ENCODE measurements at regions not wholly inside any gene's neighbourhood (a gene's known extent, or its start where the extent isn't known, plus 50 kb on each side); places are given as distances from the start of the nearest gene placed in this dataset.

DNA sequence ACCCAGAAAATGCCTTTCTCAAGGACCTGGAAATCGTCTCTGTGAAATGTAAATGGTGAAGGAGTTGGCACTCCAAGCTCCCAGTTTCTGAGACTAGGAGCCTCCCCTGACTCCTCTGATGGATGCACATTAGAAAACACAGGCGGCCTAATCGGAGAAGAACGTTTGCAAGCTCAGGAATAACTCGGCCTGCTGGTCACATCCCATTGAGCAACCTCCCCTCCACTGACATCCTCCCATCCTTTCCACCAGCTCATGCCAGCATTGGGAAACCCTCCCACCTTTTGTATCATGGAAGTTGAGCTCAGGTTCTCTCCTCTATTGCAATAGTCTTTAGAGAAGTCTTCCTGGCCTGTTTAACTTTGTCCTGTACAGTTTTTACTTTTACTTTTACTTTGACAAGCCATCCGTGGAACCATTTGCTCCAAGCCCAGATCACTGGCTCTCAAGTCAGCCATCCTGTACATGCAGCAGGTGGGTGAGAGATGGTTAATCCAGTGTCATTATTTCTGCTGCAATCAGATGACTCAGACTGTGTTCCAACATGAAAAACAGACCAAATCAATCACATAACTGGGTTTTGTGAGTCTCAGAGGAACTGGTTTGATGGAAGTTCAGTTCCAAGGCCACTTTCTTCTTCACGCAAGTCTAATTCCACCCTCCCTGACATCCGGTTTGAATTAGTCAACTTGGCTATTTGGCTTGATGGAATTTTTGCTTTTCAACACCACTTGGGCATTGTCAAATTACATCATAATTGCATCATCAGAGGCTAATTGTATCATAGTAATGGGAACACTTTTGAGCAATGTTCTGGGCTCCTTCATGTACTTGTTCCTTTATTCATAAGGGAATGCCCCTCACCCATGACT is 619.4 kb upstream of the CDH4 start:
- DNase-seq (peak in 4 of 5 donors; percentile 49 to 80 (median 64)), FAIRE-seq (no peak)
- Histone ChIP-seq H3K9me3 (ENCODE audit: control insufficient read depth in 2 of 3, insufficient read depth in 1 of 3, low read length in 3 of 3) (no peaks in the 10 kb centered on the region), H3K4me1 (ENCODE audit: control insufficient read depth in 2 of 3, insufficient read depth in 2 of 3, low read depth in 1 of 3, low read length in 3 of 3) (no peaks in the 10 kb centered on the region), H3K36me3 (ENCODE audit: control insufficient read depth in 2 of 3, insufficient read depth in 3 of 3, low read length in 3 of 3) (no peaks in the 10 kb centered on the region), H3K27ac (ENCODE audit: low read depth in 2 of 2, low read length in 2 of 2) (no peak overlapping the region), H3K9ac (ENCODE audit: low read length in 3 of 3) (no peak overlapping the region), H3K27me3 (ENCODE audit: control insufficient read depth, insufficient read depth, low read length) (no peaks in the 10 kb centered on the region), H3K4me3 (ENCODE audit: low read length in 3 of 3) (no peak overlapping the region)
- intact Hi-C loops (cut with DNase I): no loop called here
- TF ChIP-seq, protein P1, sequence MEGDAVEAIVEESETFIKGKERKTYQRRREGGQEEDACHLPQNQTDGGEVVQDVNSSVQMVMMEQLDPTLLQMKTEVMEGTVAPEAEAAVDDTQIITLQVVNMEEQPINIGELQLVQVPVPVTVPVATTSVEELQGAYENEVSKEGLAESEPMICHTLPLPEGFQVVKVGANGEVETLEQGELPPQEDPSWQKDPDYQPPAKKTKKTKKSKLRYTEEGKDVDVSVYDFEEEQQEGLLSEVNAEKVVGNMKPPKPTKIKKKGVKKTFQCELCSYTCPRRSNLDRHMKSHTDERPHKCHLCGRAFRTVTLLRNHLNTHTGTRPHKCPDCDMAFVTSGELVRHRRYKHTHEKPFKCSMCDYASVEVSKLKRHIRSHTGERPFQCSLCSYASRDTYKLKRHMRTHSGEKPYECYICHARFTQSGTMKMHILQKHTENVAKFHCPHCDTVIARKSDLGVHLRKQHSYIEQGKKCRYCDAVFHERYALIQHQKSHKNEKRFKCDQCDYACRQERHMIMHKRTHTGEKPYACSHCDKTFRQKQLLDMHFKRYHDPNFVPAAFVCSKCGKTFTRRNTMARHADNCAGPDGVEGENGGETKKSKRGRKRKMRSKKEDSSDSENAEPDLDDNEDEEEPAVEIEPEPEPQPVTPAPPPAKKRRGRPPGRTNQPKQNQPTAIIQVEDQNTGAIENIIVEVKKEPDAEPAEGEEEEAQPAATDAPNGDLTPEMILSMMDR (IDR thresholded peaks at IDR 0.05; ENCODE audit: borderline replicate concordance, extremely low read depth, insufficient read depth): no peak

DNA sequence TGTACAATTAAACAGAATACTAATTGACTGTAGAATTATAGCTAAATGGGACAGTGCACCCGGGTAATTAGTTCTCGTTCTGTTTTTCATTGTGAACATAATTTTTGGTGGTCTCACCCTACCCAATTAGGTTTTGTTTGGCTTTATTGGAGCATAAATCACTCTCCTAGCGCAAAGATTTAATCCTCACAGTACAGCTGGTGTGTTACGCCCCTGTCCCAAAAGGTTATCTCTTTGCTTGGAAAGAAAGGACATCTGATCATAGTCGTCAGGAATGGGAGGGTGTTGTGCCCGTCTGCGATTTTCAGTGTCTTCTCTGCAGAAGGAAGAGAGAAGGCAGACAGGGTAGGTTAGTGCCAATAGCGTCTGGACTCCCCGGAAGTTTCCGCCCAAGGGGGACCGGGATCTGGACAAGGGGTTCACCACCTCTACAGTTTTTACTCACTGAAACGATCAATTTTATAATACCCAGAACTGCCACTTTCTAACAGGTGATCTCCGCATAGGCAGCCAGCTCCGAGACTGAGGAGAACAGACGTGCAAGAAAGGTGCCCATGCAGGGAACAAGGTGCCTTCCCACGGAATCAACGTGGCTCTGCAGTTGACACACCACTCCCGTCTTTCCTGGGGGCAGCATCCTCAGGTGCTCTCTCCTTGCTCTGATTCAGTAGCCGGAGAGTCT is 617.4 kb upstream of the CDH4 start:
- H3K27me3 ChIP-seq (ENCODE audit: control insufficient read depth, insufficient read depth, low read length): no peaks in the 10 kb centered on the region
- H3K36me3 ChIP-seq (ENCODE audit: control insufficient read depth in 2 of 3, insufficient read depth in 3 of 3, low read length in 3 of 3): no peaks in the 10 kb centered on the region
- no peak for DNase-seq
- H3K4me1 ChIP-seq (ENCODE audit: control insufficient read depth in 2 of 3, insufficient read depth in 2 of 3, low read depth in 1 of 3, low read length in 3 of 3): no peaks in the 10 kb centered on the region
- H3K4me3 ChIP-seq (ENCODE audit: low read length in 3 of 3): no peak overlapping the region
- H3K27ac ChIP-seq (ENCODE audit: low read depth in 2 of 2, low read length in 2 of 2): no peak overlapping the region
- no peaks in the 10 kb centered on the region for H3K9me3 ChIP-seq (ENCODE audit: control insufficient read depth in 2 of 3, insufficient read depth in 1 of 3, low read length in 3 of 3)
- no peak overlapping the region for H3K9ac ChIP-seq (ENCODE audit: low read length in 3 of 3)
- TF ChIP-seq, protein P1 (IDR thresholded peaks at IDR 0.05; ENCODE audit: borderline replicate concordance, extremely low read depth, insufficient read depth): no peak
- no peak for FAIRE-seq
- intact Hi-C loops (cut with DNase I): no loop called here

DNA sequence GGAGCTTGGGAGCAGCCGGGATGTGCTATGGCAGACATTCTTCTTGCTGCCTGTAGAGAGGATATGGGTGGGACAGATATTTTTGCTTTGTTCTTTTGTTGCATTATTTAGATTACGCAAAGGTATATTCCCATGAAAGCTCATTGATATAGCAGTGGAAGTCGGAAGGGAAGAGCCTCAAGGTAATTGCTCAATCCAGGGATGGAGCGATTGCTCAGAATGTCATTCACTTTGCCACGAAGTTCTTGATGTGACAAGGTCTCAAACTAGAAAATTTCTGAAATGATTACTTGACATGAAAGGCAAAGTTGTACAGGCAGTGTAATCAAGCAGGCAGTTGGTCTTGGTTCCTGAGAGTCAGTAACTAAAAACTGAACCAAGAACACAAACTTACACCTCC is 615.6 kb upstream of the CDH4 start:
- no peak for FAIRE-seq
- no peaks in the 10 kb centered on the region for H3K27me3 ChIP-seq (ENCODE audit: control insufficient read depth, insufficient read depth, low read length)
- H3K9me3 ChIP-seq (ENCODE audit: control insufficient read depth in 2 of 3, insufficient read depth in 1 of 3, low read length in 3 of 3): no peaks in the 10 kb centered on the region
- TF ChIP-seq, protein P1 (IDR thresholded peaks at IDR 0.05; ENCODE audit: borderline replicate concordance, extremely low read depth, insufficient read depth): no peak
- H3K36me3 ChIP-seq (ENCODE audit: control insufficient read depth in 2 of 3, insufficient read depth in 3 of 3, low read length in 3 of 3): no peaks in the 10 kb centered on the region
- H3K27ac ChIP-seq (ENCODE audit: low read depth in 2 of 2, low read length in 2 of 2): no peak overlapping the region
- intact Hi-C loops (cut with DNase I): no loop called here
- no peak overlapping the region for H3K9ac ChIP-seq (ENCODE audit: low read length in 3 of 3)
- no peak overlapping the region for H3K4me3 ChIP-seq (ENCODE audit: low read length in 3 of 3)
- DNase-seq: no peak
- H3K4me1 ChIP-seq (ENCODE audit: control insufficient read depth in 2 of 3, insufficient read depth in 2 of 3, low read depth in 1 of 3, low read length in 3 of 3): no peaks in the 10 kb centered on the region

All from kidney (tissue), 13 donors.